ENCODE measurements at regions not wholly inside any gene's neighbourhood (a gene's known extent, or its start where the extent isn't known, plus 50 kb on each side); places are given as distances from the start of the nearest gene placed in this dataset.

- Histone ChIP-seq H3K27ac (no peak overlapping the region), H3K4me1 (no peaks in the 10 kb centered on the region), H3K36me3 (no peaks in the 10 kb centered on the region), H3K4me3 (no peak overlapping the region), H3K27me3 (no peaks in the 10 kb centered on the region), H3K9me3 (peaks cover 0 to 6% (median 0%) of the 10 kb centered on the region in 3 donors)
- intact Hi-C loops (cut with DNase I; ENCODE audit: low total_unique reads) = no loop called here
- DNase-seq = no peak
- TF ChIP-seq, protein P1, sequence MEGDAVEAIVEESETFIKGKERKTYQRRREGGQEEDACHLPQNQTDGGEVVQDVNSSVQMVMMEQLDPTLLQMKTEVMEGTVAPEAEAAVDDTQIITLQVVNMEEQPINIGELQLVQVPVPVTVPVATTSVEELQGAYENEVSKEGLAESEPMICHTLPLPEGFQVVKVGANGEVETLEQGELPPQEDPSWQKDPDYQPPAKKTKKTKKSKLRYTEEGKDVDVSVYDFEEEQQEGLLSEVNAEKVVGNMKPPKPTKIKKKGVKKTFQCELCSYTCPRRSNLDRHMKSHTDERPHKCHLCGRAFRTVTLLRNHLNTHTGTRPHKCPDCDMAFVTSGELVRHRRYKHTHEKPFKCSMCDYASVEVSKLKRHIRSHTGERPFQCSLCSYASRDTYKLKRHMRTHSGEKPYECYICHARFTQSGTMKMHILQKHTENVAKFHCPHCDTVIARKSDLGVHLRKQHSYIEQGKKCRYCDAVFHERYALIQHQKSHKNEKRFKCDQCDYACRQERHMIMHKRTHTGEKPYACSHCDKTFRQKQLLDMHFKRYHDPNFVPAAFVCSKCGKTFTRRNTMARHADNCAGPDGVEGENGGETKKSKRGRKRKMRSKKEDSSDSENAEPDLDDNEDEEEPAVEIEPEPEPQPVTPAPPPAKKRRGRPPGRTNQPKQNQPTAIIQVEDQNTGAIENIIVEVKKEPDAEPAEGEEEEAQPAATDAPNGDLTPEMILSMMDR (IDR thresholded peaks at IDR 0.05) = no peak
Measured at GRCh38 chr1:214107322-214108096, 119.7 kb downstream of the PROX1 start.

- no peak for DNase-seq
- Histone ChIP-seq H3K36me3 (no peaks in the 10 kb centered on the region), H3K4me1 (no peaks in the 10 kb centered on the region), H3K27ac (no peak overlapping the region), H3K4me3 (no peak overlapping the region), H3K9me3 (peaks cover 0 to 6% (median 0%) of the 10 kb centered on the region in 3 donors), H3K27me3 (no peaks in the 10 kb centered on the region)
- intact Hi-C loops (cut with DNase I; ENCODE audit: low total_unique reads) = no loop called here
- TF ChIP-seq, protein P1 (IDR thresholded peaks at IDR 0.05) = no peak
Measured at GRCh38 chr1:214108097-214108446, 120.3 kb downstream of the PROX1 start.

DNA sequence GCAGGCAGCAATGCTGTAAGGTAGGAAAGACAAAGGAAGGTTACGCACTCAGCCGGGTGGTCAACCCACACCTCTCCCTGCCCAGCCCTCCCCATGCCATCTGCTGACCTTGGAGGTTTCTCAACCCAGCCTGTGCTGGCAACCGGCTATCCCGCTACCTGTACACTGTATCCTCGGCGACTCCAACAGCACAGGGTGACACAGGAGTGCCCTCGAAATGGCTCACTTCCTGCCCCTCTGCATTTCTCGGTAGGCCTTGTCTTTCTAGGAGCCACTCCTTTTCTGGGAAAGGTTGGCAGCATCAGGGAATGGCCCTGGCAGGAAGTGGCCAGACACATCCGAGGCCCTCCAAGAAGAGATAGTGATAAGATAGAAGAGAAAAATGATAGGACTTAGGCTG is 124.0 kb downstream of the PROX1 start:
- no peak overlapping the region for H3K27ac ChIP-seq
- intact Hi-C loops (cut with DNase I; ENCODE audit: low total_unique reads) = no loop called here
- H3K27me3 ChIP-seq = no peaks in the 10 kb centered on the region
- H3K4me3 ChIP-seq = no peak overlapping the region
- no peaks in the 10 kb centered on the region for H3K36me3 ChIP-seq
- DNase-seq = no peak
- H3K9me3 ChIP-seq = peaks cover 0 to under 1% (median 0%) of the 10 kb centered on the region in 3 donors
- TF ChIP-seq, protein P1 (IDR thresholded peaks at IDR 0.05) = no peak
- no peaks in the 10 kb centered on the region for H3K4me1 ChIP-seq

DNA sequence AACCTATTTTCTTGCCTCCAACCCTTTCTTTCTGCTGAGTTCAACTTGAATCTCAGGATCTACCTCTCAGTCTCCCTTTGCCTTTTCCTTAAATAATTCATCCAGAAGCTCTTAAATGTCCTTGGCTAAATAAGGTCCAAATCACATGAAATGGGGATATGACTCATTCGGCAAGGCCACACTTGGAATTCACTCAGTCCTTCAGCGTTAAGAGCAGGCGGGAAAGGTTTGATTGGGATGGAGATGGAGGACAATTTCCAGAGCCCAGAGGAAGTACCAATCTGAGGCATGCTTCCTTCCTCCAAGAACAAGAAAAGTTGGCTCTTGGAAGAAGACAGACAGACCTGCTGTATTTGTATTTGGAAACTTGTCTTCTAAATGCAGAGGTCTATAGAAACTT is 128.5 kb downstream of the PROX1 start:
- H3K27me3 ChIP-seq = no peaks in the 10 kb centered on the region
- TF ChIP-seq, protein P1 (IDR thresholded peaks at IDR 0.05) = no peak
- H3K9me3 ChIP-seq = peaks cover 0 to 19% (median 13%) of the 10 kb centered on the region in 3 donors
- no peak overlapping the region for H3K27ac ChIP-seq
- H3K36me3 ChIP-seq = no peaks in the 10 kb centered on the region
- no peak overlapping the region for H3K4me3 ChIP-seq
- intact Hi-C loops (cut with DNase I; ENCODE audit: low total_unique reads) = no loop called here
- H3K4me1 ChIP-seq = no peaks in the 10 kb centered on the region
- DNase-seq = no peak

- peaks cover 0 to 19% (median 13%) of the 10 kb centered on the region in 3 donors for H3K9me3 ChIP-seq
- DNase-seq = no peak
- H3K4me1 ChIP-seq = no peaks in the 10 kb centered on the region
- no peak overlapping the region for H3K4me3 ChIP-seq
- H3K27ac ChIP-seq = no peak overlapping the region
- TF ChIP-seq, protein P1 (IDR thresholded peaks at IDR 0.05) = no peak
- no peaks in the 10 kb centered on the region for H3K27me3 ChIP-seq
- H3K36me3 ChIP-seq = no peaks in the 10 kb centered on the region
- intact Hi-C loops (cut with DNase I; ENCODE audit: low total_unique reads) = no loop called here
Measured at GRCh38 chr1:214117780-214118179, 130.0 kb downstream of the PROX1 start.
